Hindlimb muscle (tissue), 1 donor: ENCODE measurements at regions not wholly inside any gene's neighbourhood (a gene's known extent, or its start where the extent isn't known, plus 50 kb on each side); places are given as distances from the start of the nearest gene placed in this dataset.
A peak's percentile ranks its signal among the peaks of the same experiment; 100 is the strongest.

ENCODE experiments used
- DNase-seq: peaks from one replicate; pipeline ENCODE4 v3.0.0-alpha.2; 2013

- no peak for DNase-seq
Measured at GRCh38 chr11:95690100-95690499, 99.5 kb downstream of the FAM76B start.

DNA sequence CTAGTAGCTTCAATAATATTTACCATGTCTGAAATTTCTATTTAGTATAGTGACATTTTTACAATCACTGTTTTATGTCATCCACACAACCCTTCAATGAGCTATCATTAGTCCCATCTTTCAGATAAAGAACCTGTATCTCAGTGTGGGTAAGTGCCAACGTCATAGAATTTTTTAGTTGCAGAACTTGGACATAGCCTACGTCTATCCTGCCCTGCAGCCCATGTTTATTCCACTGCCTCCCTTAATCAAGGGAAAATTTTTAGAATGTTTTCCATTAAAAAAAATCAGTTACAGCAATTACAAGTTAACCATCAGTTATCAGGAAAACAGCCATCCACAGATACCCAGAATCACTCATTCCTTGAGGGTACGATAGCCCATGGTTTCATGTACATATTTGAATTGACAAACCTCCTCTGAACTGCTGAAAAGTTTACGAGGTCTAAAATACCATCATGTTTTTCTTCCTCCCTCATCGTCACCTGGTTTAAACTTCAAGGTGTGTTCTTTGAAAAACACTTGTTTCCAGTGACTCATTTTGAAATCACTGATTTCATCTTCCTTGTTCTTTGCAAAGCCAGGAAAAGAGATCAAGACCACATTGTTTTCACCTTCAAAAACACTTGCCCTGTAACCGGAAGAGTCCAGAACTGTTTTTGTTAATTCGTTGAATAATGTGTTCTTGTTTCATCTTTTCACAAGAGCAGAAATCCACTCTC lies 100.9 kb downstream of the FAM76B start:
- DNase-seq, result no peak

- no peak for DNase-seq
Measured at GRCh38 chr11:95688015-95688414, 101.6 kb downstream of the FAM76B start.

GRCh38 chr11:95686265-95686664 lies 103.3 kb downstream of the FAM76B start:
- DNase-seq, result no peak

DNA sequence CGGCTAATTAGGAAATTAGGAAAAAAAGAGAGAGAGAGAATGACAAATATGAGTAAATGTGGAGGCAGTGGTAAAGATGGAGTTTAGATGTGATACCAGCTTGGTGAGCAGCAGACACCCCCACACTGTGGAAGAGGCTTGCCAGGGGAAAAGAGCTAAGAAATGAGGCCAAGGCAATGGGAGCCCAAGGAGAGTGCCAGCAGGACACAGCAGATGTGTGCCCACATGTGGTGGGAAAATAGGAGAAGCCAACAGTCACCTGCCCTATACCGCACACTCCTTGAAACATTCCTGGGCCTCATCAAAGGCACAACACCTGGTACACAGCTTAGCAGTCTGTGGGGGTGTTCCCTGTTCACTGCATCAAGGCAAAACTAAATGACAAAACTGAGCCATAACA lies 104.9 kb downstream of the FAM76B start:
- DNase-seq, result no peak

GRCh38 chr11:95684170-95684569 lies 105.4 kb downstream of the FAM76B start:
- no peak for DNase-seq

DNA sequence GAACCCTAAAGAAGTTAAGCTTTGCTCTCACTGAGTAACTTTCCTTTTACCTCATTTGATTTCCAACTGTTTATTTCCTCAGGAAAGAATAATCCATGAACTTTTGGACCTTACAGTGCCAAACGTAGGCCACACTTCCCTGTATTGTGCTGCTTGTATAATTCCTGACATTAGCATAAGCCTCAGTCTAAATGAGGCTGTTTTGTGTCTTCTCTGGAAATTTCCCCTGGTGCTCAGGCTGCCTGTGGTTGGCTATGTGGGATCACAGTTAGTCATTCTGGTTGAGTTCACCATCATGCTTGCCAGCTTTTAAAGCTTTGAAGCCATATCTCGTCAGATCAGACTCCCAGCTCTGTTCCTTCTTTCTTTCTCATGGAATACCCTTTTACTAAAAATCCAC lies 107.0 kb downstream of the FAM76B start:
- DNase-seq, result no peak

DNA sequence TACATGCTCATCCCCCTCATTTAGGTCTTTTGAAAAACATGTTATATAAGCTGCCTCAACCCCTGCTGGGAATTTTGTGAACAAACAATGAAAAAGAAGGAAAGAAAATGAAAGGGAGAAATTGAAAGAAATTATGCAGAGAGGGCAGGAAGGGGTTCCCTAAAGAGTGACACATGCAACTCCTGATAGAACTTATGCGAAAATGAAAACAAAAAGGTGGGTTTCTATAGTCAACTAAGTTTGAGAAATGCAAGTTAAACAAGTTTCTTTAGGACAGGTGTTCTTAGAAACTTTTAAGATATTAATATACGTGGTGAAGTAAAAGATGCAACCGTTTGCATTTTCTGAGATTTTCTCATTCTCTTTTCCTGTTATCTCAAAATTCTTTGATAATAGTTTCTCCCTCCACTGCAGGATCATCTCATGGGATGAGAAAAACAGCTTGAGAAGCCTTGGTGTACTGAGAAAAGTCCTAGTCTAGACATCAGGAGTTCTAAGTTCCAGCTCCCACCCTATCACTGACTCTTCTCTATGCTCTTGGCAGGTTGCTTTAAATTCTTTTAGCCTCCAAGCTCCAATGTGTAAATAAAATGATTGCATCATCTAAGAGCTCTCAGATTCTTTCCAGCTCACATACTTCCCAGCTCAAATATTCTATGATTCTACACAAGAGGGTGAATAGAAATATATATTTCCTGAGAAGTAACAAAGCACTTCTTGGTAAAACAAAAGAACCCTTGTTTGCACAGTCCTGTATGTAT lies 109.2 kb downstream of the FAM76B start:
- DNase-seq, result peak; percentile 59

DNA sequence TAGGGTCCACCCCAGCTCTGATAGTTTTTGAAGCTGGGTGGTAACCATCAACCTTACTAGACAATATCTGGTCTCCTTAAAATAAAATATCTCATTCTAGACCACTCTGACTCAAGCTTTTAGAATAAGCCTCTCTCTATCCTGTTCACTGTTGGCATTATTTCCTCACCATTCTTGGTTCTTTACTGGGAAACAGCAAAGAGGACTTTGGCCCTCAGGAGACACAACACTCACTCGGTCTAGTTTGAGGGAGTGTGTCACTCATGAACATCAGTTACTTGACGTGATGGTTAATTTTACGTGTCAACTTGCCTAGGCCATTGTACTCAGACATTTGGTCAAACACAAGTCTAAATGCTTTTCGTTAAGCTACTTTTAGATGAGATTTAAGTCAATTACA lies 110.6 kb downstream of the FAM76B start:
- DNase-seq, result no peak

DNA sequence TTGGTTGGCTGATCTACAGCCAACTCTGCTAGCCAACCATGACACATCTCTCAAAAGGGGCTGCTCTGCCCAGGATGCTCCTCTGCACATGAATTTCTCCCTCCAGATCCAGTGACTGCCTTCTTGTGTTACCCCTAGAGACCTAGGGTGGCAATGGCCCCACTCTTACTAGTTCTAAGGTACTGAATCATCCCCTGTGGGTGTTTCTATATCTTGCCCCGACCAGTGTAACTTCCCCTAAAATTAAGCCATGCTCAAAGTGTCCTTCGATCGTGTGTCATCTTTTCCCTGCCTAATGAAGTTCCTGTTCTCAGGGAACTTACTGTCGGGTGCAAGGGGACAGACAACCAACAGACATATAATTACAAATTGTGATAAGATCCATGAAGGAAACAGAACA lies 113.3 kb downstream of the FAM76B start:
- no peak for DNase-seq

GRCh38 chr11:95675585-95675984 lies 114.0 kb downstream of the FAM76B start:
- no peak for DNase-seq

GRCh38 chr11:95674657-95675358 lies 114.8 kb downstream of the FAM76B start:
- no peak for DNase-seq

DNA sequence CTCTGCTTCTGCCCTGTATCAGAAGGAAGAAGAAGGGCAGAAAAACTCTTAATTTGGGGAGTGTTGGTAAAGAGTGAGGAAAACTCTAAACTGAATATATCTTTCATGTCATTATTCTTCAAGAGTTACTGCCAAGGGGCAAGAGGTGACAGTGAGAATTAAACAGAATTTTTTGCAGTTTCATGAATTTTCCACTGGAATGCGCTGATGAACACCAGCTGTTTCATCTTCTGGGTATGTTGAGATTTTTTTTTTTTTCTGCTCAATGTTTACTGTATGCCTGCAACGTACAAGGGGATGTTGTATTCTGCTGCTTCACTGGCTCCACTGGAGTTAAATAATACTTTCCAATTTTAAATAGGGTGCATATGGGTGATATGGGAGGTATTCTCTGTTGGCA lies 117.8 kb downstream of the FAM76B start:
- peak; percentile 16 for DNase-seq

GRCh38 chr11:95668131-95668530 lies 121.5 kb downstream of the FAM76B start:
- no peak for DNase-seq

DNA sequence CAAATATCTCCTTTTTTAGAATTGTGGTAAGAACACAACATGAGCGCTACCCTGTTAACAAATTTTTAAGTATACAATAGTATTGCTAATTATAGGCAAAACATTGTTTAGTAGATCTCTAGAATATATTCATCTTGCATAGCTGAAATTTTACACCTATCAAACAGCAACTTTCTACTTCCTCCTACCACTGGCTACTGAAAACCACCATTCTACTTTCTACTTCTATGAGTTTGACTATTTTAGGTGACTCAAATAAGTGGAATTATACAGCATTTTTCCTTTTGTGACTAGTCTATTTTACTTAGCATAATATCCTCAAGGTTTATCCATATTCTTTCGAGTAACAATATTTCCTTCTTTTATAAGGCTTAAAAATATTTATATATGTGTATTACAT lies 128.4 kb downstream of the FAM76B start:
- DNase-seq, result no peak

DNA sequence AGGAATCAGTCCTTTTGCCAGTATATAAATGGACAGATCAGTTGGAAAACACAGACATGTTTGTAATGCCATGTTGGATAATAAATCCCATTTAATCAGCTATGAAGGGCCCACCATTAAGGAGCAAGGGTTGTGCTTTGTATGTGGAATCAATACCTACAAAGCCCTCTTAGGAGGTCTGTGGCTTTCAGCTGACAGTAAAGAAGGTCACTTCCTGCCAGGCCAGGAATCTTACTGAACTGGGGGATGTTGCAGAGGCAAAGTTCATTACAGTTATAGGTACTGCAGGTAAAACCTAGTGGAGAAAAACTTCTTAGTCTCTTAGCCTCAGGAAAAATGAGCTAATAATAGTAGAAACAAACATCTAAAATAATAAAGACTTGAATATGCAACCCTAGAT lies 129.5 kb downstream of the FAM76B start:
- DNase-seq, result no peak

DNA sequence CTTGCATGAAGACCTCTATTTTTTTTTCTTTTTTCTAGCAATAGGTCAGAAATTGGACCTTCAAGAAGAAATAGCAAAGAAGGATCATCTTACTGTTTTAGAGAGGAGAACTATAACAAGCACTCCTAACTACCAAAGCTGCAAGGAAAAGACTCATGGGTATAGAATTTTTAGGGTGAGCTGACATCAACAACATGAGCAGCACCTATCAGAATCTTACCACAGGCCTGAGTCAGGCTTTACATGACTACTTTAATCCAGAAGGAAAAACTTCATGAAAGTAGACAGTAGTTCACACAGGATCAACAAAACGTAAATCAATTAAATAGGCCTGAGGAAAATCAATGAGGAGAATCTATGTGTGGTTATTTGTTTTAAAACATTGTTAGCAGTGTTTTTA lies 130.5 kb downstream of the FAM76B start:
- no peak for DNase-seq

DNA sequence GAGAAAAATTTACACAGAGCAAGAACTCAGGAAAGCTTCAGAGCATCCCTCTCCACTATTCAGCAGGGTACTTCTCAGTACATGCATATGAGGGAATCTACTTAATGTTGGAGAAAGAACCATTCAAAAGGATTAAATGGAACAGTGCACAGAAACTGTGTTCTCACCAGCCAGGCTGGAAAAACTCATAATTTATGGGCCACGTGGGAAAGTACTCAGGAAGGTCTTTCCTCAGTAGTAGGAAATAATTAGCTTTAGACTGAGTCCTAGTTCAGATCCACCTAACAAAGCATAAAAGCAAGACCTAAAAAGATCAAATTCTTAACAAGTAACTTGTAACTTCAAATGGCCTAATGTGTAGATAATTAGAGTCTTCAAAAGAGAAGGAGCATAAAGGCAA lies 134.0 kb downstream of the FAM76B start:
- no peak for DNase-seq

DNA sequence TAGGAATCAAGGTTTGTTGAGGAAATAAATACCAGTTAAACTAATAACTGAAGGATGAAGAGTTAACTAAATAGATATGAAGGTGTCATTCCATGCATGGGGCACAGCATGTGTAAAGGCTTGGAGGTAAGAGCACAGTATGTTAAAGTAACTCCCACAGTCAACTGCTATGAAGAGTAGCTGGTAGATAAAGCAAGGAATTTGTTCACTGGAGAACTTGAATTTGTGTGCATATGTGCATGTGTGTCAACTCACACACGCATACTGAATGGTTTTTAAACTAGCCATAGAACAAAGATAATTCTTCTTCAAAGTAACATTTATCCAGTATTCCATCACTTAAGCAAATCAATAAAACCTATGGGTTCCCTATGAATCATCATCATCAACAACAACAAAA lies 135.9 kb downstream of the FAM76B start:
- DNase-seq, result no peak

DNA sequence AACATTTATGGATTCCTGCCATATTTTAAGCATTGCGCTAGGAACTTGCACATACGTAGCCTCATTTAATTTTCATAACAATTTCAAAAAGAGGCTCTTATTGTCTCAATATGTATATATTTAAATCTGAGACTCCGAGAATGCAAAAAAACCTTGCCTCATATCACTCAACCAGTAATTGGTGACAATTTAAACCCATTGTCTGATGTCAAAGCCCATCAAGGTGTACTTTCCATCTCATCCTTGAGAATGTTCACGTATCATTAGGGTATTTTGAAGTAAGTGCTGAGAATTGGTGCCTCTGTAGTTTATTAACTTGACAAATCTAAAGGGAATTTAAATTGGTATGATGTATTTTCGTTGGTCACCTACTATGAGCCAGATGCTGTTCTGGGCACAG lies 136.5 kb downstream of the FAM76B start:
- no peak for DNase-seq

- DNase-seq, result peak; percentile 8
Measured at GRCh38 chr11:95652002-95652472, 137.5 kb downstream of the FAM76B start.

- DNase-seq, result no peak
Measured at GRCh38 chr11:95650276-95650675, 139.3 kb downstream of the FAM76B start.

DNA sequence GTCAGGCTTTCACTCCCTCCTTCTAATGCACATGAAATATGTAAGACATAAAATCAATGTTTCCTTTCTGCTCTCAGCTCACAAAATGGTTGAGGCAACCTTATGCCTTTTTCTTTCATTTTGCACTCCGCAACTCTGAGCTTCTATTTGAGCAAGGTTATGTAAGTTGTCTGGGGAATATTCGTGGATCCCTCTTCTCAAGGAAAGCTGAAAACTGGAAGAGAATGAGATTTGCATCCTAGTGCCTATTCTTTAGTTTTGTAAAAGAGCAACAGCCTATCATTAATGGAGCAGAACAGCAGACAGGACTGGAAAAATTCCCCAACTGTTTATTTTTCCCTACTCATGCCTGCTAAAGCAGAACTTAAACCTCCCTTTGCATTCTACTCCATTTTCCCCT lies 141.7 kb downstream of the FAM76B start:
- peak; percentile 9 for DNase-seq

GRCh38 chr11:95647355-95647754 lies 142.2 kb downstream of the FAM76B start:
- no peak for DNase-seq
